Calu3 (cell line): ENCODE measurements at regions not wholly inside any gene's neighbourhood (a gene's known extent, or its start where the extent isn't known, plus 50 kb on each side); places are given as distances from the start of the nearest gene placed in this dataset.
A peak's percentile ranks its signal among the peaks of the same experiment; 100 is the strongest.

Experiments used
- BruUV-seq: library from RNA; stranded (reverse); fragments of 400-500 nt; replicated peaks from 2 replicates; lab custom pipeline; 2021; lab: Mats Ljungman, UMichigan
- CTCF ChIA-PET: fragments of 300-600 bp; sonication (Branson Sonifier 250); formaldehyde crosslinking; loops from one replicate; lab custom pipeline; 2022; ENCODE audit warnings: antibody characterized with exemption; lab: Charles Lee
- DNase-seq: peaks from one replicate; pipeline ENCODE4 v3.0.0; 2022
- H3K27ac Mint-ChIP-seq: one replicate; pipeline ENCODE4 v1.8.0; 2022; ENCODE audit warnings: mixed read lengths; ENCODE audit not compliant: unreplicated experiment
- H3K27me3 Mint-ChIP-seq: one replicate; pipeline ENCODE4 v1.8.0; 2022; ENCODE audit warnings: mixed read lengths; ENCODE audit not compliant: unreplicated experiment
- H3K36me3 Mint-ChIP-seq: one replicate; pipeline ENCODE4 v1.8.0; 2022; ENCODE audit warnings: mild to moderate bottlenecking, moderate library complexity, mixed read lengths; ENCODE audit not compliant: insufficient read depth, unreplicated experiment
- H3K4me1 Mint-ChIP-seq: one replicate; pipeline ENCODE4 v1.8.0; 2022; ENCODE audit warnings: mild to moderate bottlenecking, low read depth, mixed read lengths; ENCODE audit not compliant: unreplicated experiment
- H3K4me3 Mint-ChIP-seq: one replicate; pipeline ENCODE4 v1.8.0; 2022; ENCODE audit warnings: mild to moderate bottlenecking, low read depth, moderate library complexity, mixed read lengths; ENCODE audit not compliant: unreplicated experiment
- H3K9me3 Mint-ChIP-seq: one replicate; pipeline ENCODE4 v1.8.0; 2022; ENCODE audit warnings: low read depth, mixed read lengths; ENCODE audit not compliant: unreplicated experiment
- intact Hi-C: fragments of 100-400 bp; cut with micrococcal nuclease; formaldehyde crosslinking; loops from one replicate; pipeline ENCODE4 v1.10.0; 2022; ENCODE audit not compliant: unreplicated experiment
- TF ChIP-seq, protein P1 (sequence below): fragments of 200-600 bp; IDR thresholded peaks from one replicate; pipeline ENCODE4 v1.8.0; 2022; ENCODE audit warnings: antibody characterized with exemption; ENCODE audit not compliant: unreplicated experiment

DNA sequence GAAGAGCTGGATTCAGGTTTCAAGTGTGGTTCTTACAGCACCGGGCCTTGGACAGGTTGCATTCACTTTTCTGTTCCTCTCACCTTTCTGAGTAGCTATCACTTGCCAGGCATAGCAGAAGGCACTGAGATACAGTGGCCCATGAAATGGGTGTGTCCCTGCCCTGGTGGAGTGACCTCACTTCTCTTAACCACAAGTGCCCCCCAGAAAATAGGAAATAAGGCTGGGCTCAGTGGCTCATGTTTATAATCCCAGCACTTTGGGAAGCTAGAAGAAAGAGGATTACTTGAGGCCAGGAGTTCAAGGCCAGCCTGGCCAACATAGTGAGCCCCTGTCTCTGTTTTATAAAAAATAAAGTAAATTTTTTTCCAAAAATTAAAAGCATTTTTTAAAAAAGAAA lies 101.7 kb upstream of the KIT start:
- peaks cover 2% of the 10 kb centered on the region for H3K9me3 Mint-ChIP-seq
- CTCF ChIA-PET, result interaction anchor here (0.8 kb wide), 1 partner anchor 9 kb away, joined by 3 read pairs; no protein-coding TSS in a partner anchor
- BruUV-seq, result no TSS peak
- H3K27ac Mint-ChIP-seq, result no peak overlapping the region
- H3K4me1 Mint-ChIP-seq, result peaks cover 30% of the 10 kb centered on the region
- H3K36me3 Mint-ChIP-seq, result no peaks in the 10 kb centered on the region
- no peak for DNase-seq
- intact Hi-C loops, result no loop called here
- H3K4me3 Mint-ChIP-seq, result no peak overlapping the region
- TF ChIP-seq, protein P1, sequence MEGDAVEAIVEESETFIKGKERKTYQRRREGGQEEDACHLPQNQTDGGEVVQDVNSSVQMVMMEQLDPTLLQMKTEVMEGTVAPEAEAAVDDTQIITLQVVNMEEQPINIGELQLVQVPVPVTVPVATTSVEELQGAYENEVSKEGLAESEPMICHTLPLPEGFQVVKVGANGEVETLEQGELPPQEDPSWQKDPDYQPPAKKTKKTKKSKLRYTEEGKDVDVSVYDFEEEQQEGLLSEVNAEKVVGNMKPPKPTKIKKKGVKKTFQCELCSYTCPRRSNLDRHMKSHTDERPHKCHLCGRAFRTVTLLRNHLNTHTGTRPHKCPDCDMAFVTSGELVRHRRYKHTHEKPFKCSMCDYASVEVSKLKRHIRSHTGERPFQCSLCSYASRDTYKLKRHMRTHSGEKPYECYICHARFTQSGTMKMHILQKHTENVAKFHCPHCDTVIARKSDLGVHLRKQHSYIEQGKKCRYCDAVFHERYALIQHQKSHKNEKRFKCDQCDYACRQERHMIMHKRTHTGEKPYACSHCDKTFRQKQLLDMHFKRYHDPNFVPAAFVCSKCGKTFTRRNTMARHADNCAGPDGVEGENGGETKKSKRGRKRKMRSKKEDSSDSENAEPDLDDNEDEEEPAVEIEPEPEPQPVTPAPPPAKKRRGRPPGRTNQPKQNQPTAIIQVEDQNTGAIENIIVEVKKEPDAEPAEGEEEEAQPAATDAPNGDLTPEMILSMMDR, result no peak
- no peaks in the 10 kb centered on the region for H3K27me3 Mint-ChIP-seq

DNA sequence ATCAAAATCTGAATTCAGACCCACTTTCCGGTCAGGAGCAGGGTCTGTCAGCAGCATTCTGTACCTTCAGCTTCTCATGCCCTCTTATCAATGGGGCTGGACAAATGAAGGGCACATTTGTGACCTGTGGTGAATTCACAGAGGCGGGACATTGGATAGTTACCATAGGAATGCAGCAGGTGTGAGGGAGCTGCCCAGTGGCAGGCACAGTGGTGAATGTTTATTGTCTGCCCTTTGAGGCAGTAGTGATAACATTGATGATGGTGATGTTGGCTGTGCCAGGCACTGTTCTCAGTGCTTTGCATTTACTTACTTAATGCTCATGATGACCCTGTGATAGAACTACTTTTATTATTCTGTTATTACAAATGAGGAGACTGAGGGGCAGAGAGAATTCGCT lies 101.2 kb upstream of the KIT start:
- H3K27ac Mint-ChIP-seq, result no peak overlapping the region
- TF ChIP-seq, protein P1, result no peak
- H3K9me3 Mint-ChIP-seq, result peaks cover 2% of the 10 kb centered on the region
- no TSS peak for BruUV-seq
- H3K4me1 Mint-ChIP-seq, result peaks cover 30% of the 10 kb centered on the region
- no peak overlapping the region for H3K4me3 Mint-ChIP-seq
- intact Hi-C loops, result no loop called here
- CTCF ChIA-PET, result interaction anchor here (0.6 to 1.0 kb wide), 3 partner anchors 9 to 1986 kb away, joined by 3 to 5 read pairs (median 3); no protein-coding TSS in a partner anchor
- no peak for DNase-seq
- H3K27me3 Mint-ChIP-seq, result no peaks in the 10 kb centered on the region
- H3K36me3 Mint-ChIP-seq, result no peaks in the 10 kb centered on the region

DNA sequence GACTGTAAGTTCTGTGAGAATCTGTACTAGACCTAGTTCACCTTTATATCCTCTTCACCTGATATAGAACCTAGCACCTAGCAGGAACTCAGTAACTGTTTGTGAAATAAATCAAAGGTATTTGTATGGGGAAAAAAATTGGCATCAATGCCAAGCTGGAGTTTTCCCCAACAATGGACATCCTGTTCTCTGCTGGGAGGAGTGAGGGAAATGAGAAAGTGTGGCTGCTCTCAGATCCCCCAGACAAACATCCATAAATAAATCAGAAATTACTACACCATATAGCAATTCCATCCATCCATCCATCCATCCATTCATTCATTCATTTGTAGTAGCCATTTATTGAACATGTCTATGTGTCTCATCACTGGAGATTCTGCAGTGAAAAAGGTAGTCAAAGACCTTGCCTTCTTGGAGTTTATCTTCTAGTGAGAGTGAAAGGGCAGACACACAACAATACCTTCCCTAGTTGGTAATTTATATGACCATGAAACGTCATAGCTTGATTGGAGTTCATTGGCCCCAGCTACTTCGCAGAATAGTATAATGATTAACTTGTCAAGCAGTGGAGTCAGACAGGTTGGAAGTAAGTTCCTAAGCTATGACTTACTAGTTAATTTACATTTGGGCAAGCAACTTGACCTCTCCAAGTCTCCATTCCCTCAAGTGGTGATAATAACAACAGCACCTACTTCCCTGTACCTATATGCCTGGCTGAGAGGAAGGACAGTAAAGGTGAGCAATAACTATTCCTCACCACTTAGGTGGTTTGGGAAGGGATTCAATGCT lies 98.7 kb upstream of the KIT start:
- intact Hi-C loops, result no loop called here
- CTCF ChIA-PET, result interaction anchor here (1.3 kb wide), 1 partner anchor 11 kb away, joined by 4 read pairs; no protein-coding TSS in a partner anchor
- peaks cover 30% of the 10 kb centered on the region for H3K4me1 Mint-ChIP-seq
- no peak for DNase-seq
- H3K27ac Mint-ChIP-seq, result peak overlapping the region; percentile 35
- H3K27me3 Mint-ChIP-seq, result no peaks in the 10 kb centered on the region
- TF ChIP-seq, protein P1, result no peak
- peak overlapping the region; percentile 7 for H3K4me3 Mint-ChIP-seq
- peaks cover 2% of the 10 kb centered on the region for H3K9me3 Mint-ChIP-seq
- H3K36me3 Mint-ChIP-seq, result no peaks in the 10 kb centered on the region
- no TSS peak for BruUV-seq

DNA sequence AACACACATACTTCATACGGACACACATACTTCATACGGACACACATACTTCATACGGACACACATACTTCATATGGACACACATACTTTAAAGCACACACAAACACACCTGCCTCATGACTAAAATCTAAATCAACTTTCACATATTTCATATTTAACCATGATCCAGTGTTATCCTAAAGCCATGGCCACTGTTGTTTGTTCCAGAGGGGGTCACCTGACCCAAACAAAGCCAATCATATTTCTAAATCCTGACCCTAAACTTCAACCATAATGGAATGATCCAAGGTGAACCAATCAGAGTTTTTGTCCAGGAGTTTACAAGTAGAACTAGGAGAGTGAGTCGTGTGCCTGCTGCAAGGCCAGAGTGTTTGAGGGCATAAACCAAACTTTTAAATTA lies 97.2 kb upstream of the KIT start:
- CTCF ChIA-PET, result no interaction called here
- Mint-ChIP-seq H3K27me3 (no peaks in the 10 kb centered on the region), H3K4me1 (peaks cover 30% of the 10 kb centered on the region), H3K9me3 (peaks cover 2% of the 10 kb centered on the region), H3K4me3 (no peak overlapping the region), H3K36me3 (no peaks in the 10 kb centered on the region), H3K27ac (no peak overlapping the region)
- intact Hi-C loops, result no loop called here
- DNase-seq, result no peak
- no TSS peak for BruUV-seq
- TF ChIP-seq, protein P1, result no peak
